HG03135 (cell line): ENCODE measurements at regions not wholly inside any gene's neighbourhood (a gene's known extent, or its start where the extent isn't known, plus 50 kb on each side); places are given as distances from the start of the nearest gene placed in this dataset.
"Not testable (repeated sequence)": the region's sequence is repeated elsewhere in the genome, so short reads cannot be mapped to it uniquely, and the experiment has no call there.

ENCODE experiments used
- ATAC-seq: cut with Tn5 transposase; IDR thresholded peaks from one replicate; pipeline ENCODE4 v1.9.1; 2021; ENCODE audit warnings: mild to moderate bottlenecking, moderate library complexity; ENCODE audit not compliant: unreplicated experiment

DNA sequence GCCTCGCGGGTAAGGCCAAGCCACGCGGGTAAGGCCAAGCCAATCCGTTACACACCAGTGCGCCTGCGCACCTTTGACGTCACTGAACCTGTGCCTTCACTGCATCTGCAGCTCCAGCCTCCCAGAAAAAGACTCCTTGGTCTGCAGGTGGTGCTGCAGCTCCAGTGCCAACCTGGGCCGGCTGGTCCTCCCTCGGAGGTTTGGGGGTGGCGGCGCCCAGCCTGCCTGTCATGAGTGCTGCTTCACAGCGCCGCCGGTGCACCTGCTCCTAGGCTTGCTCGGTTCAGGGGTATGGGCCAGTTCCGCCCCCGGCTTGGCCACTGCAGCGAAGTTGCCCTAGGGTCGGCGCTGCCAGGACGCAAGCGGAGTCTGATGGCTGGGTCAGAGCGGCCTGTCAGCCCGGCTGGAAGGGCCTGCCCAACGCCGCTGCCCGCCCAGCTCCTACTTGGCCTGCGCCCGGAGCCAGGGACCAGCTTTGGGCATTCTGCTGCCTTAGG, 146.6 kb downstream of the USP22 start:
- no peak for ATAC-seq

DNA sequence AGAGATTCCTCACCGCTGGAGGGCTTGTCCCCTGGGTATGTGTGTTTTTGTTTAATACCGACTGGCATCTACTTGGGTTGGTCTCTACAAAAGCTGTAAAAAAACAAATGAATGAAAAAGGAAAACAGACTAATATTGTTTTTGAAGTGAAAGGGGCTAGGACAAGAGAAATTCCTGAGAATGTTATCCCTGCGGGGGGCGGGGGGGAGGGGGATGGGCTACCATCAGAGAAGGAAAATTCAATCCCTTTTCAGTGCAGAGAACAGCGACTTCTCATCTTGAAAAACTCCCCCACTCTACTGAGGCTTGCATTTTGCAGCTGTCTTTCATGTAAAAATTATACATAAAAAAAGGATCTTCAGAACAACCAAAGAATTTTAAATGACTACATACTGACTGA, 144.1 kb downstream of the USP22 start:
- ATAC-seq: not testable (repeated sequence)

DNA sequence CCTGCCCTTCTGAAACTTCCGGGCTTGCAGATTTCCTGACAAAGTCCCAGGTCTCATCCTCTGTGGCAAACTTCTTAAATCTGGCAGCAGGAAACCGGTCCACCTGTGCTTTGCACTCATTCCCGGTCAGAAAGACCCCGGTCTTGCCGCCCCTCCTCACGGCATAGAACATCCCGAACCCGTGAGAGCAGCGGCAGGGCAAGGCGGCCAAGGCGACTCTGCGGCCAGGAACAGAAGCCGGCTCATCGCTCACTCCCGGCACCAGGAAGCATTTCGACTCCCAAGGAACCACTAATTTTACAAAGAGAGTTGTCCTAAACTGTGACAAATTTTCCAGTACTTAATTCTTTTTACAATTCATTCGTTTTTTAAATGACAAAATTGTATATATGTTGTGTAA, 140.3 kb downstream of the USP22 start:
- ATAC-seq: not testable (repeated sequence)

DNA sequence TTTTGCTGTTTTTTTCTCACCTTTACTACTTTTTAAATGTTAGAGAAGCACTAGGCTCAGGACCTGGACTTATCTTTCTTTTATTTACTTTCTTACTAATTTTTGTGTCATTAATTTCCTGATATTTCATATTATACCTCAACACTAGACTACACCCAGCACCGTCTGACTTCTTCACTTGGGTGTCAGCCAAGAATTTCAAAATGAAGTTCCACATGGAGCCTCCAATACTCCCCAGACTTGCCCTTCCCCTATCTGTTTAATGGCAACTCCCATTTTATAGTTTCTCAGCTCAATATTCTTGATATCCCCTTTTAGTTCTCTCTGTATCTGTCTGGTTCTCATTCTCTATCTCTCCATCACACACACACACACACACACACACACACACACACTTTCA, 139.3 kb downstream of the USP22 start:
- ATAC-seq: not testable (repeated sequence)

DNA sequence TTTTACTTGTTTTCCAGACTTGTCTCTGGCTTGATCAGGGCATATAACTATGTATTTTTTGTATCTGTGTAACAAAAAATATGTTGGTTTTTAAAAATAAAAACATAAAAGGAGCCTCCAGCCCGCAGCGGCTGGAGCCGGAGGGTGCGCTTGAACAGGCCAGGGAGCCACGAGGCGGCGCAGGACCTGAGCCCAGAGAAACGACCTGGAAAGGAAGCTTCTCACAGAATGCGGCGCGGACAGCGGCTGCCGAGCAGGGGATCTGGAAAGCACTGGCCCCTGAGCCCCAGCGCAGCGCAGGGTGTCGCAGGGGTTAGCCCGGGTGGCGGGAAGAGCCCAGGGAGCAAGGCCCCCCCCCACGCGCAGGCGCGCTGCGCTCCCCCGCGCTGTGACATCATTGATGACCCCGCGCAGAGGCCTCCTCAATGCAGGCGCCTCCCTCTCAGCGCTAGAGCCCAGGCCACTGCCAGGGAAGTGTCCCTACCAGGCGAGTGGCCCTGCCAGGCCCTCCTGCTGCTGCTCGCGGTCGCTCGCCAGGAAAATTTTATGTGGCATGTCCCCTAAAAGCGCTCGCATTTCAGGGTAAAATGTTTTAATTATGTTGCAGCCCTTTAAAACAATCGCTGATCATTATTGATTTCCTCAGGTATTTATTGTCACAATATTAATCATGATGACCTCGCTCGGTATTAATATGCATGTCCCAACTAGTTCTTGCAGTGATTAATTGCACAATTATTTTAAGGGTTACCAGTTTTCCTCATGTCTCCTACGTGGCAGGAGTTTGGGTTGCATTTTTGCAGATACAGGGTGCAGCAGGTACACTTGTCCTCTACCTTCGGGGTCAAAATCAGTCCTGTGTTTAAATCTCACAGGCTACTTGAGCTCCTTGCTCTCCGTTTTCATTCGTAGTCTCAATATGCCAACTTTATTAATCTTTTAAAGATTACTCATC, 134.2 kb downstream of the USP22 start:
- ATAC-seq: peak; percentile 84

DNA sequence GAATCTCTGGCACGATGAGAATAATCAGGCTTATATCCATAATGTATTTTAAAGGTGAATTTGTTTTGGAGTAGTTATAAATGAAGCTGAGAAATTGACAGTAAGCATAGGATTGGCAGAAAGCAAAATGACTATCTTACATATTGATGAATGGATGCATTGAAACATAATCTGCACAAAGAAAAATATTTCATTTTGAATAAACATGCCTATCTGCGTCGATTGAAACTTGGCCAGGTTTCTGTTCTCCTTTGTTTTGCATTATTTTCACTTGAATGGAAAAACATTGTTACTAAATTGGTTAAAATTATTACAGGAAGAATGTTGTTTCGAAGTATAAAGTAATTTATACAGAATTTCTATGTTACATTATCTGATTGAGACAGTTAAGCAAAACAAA, 128.2 kb downstream of the USP22 start:
- no peak for ATAC-seq

DNA sequence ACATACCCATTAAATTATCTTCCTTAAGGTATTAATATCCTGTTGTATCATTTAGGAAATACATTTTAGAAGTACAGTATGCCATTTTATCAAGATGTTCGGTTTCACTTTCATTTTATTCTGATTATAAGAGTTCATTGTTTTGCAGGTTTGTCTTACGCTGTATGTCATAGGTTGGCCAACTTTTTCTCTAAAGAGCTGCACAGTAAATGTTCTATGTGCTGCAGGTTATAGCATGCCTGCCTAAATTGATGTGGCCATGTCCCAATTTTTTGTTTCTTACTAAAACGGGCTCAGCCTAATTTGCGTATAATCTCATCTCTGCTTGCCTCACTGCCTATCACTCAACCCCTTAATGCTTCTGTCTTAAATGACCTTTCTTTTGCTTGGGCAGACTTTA, 126.4 kb downstream of the USP22 start:
- ATAC-seq: no peak

DNA sequence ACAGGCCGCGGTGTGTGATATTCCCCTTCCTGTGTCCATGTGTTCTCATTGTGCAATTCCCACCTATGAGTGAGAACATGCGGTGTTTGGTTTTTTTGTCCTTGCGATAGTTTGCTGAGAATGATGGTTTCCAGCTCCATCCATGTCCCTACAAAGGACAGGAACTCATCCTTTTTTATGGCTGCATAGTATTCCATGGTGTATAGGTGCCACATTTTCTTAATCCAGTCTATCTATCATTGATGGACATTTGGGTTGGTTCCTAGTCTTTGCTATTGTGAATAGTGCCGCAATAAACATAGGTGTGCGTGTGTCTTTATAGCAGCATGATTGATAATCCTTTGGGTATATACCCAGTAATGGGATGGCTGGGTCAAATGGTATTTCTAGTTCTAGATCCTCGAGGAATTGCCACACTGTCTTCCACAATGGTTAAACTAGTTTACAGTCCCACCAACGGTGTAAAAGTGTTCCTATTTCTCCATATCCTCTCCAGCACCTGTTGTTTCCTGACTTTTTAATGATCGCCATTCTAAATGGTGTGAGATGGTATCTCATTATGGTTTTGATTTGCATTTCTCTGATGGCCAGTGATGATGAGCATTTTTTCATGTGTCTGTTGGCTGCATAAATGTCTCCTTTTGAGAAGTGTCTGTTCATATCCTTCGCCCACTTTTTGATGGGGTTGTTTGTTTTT, 125.1 kb downstream of the USP22 start:
- not testable (repeated sequence) for ATAC-seq

DNA sequence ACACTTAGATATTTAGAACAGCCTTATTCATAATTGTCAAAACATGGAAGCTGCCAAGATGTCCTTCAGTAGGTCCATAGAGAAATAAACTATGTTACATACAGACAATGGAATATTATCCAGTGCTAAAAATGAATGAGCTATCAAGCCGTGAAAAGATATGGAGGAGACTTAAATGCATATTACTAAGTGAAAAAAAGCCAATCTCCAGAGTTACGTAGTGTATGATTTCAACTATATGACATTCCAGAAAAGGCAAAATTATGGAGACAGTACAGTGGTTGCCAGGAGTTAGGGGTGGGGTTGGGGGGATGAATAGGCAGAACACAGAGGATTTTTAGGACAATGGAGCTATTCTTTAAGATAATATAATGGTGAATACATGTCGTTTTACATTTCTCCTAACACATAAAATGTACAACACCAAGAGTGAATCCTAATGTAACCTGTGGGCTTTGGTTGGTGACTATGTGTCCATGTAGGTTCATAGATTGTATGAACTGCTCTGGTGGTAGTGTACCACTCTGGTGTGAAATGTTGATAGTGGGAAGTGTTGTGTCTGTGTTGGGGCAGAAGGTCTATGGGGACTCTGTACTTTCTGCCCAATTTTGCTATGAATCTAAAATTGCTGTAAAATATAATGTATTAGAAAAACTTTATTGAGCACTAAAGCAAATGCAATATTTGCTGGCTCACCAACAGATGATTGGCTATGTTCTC, 122.6 kb downstream of the USP22 start:
- ATAC-seq: no peak

DNA sequence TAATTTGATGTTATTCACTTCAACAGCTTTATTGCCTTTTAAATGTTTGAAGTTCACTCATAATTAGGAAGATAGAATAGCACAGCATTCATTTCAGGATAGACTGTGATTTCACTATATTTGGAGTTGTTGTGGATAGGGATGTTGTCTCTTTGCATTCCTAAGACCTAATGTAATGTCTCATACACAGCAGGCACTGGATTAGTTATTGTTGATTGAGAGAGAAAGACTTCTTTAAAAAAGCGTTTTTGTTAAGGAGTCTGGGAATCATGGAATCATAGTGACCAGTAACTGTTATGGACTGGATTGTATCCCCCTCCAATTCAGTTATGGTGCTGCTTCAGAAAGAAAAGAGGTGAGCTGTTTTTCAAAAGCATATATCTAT, 122.0 kb downstream of the USP22 start:
- ATAC-seq: no peak

DNA sequence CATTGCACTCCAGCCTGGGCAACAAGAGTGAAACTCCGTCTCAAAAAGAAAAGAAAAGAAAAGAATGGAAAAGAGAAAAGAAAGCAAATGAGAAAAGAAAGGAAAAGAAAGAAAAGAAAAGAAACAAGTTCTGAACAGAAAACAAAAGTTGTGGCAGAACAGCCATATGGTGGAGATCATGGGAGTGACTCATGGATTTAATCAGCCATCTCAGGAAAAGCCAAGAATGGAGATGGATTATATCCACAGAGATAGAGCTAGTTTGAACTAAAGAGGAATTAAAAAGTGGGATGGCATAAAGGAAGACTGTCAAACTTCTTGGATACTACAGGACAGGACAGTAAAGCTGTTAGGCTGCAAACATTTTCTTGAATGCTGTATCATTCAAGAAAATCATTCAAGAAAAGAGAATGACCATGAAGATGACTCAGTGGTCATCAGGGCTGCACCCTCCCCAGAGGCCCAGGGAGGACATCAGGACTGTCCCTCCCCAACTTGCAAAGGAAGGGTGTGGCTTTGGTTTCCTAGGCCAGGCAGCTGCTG, 120.6 kb downstream of the USP22 start:
- no peak for ATAC-seq

DNA sequence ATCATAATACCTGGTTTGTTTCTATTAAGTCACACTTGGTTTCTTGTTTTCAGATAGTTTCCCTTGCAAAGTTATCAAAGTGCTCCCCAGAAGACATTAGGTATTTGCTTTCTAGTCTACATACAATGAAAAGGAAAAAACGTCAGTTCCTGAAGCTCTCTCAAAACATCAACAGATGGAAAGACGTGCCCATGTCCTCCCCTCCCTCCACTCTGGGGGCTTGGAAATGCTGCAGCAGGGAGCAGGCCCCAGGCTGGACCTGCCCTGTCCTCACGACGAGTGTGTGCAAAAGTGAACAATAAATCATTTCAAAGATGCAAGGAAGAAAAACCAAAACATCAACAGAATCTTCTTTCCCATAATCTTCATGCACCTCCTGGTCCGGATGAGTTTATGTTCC, 118.5 kb downstream of the USP22 start:
- no peak for ATAC-seq

DNA sequence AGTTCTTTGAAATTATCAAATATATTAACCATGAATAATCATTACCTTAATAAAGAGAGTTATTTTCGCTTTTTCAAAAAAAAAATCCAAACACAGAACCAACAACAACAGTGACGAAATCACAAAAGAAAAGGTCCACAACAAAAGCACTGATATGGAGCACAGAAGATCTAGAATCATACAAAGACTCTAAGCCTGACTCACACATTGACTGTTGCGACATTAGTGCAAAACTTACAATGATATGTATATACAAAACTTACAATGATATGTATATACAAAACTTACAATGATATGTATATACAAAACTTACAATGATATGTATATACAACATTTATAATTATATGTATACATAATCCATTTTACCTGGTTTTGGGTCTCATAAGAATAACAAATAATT, 117.7 kb downstream of the USP22 start:
- ATAC-seq: no peak

DNA sequence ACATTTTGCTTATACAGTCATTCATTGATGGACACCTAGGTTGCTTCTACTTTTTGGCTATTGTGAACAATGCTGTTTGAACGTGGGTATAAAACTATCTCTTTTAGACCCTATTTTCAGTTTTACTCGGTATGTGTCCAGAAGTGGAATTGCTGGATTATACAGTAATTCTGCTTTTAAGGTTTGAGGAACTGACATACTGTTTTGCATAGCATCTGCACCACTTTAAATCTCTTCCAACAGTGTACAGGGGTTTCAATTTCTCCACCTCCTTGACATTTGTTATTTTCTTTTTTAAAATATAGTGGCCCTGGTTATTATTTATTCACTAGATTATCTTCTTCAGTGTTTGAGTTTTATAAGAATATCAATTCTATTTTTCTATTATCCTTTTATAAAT, 116.9 kb downstream of the USP22 start:
- no peak for ATAC-seq

DNA sequence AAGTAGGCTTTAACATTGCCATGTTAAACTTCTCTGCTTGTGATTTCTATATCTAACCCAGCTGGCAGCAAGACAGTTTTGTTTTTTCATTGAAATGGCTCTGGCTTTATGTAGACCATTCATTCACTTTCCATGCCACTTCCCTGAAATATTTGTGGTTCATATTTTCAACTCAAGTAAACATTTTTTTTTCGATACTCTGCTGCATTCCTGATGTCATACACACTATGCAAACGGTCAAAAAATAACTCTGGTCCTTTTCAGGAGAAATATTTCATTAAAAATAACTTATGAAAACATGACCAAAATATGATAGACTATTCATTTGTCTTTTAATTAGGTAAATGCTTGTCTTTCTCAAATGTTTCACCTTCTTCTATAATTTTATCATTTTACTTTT, 116.3 kb downstream of the USP22 start:
- no peak for ATAC-seq

DNA sequence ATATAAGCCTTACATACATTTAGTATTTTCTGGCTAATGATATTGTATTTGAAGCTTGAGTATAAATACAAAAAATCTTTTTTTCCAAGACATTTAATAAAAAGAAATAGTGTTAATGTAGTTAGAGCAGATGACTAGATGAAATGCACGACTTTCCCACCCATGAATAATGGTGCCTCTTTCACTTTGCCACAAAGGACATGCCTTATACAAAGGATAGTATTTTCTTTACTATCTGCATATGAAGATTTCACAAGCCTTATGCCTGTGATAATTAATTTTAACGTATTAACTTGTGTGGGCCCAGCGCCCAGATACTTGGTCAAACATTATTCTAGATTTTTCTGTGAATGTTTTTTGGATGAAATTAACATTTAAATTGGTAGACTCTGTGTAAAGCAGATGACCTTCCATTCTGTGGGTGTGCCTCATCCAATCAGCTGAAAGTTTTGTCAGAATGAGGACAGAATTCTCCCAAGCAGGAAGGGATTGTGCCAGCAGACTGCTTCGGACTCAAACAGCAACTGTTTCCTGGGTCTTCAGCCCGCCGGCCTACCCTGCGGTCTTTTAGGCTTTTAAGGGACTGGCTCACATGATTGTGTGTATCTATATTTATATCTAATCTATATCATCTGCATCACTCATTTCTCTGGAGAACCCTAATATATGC, 115.4 kb downstream of the USP22 start:
- no peak for ATAC-seq

DNA sequence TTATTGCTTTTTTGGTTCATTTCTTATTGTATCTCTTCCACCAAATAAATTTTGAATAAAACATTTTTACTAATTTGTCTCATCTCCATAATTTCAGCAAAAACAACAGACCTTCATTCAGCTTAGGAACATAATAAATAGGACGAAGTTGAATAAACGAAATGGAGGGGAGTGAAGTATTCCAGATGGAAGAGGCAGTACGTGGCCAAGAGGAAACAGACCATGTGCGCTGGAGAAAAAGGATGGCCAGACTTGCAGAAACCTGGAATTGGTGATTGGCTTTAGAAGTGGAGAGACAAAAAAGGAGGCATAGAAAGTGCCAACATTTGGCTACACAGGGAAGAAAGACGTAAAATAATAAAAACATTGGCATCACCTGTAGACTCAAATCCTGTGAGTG, 113.5 kb downstream of the USP22 start:
- ATAC-seq: no peak

DNA sequence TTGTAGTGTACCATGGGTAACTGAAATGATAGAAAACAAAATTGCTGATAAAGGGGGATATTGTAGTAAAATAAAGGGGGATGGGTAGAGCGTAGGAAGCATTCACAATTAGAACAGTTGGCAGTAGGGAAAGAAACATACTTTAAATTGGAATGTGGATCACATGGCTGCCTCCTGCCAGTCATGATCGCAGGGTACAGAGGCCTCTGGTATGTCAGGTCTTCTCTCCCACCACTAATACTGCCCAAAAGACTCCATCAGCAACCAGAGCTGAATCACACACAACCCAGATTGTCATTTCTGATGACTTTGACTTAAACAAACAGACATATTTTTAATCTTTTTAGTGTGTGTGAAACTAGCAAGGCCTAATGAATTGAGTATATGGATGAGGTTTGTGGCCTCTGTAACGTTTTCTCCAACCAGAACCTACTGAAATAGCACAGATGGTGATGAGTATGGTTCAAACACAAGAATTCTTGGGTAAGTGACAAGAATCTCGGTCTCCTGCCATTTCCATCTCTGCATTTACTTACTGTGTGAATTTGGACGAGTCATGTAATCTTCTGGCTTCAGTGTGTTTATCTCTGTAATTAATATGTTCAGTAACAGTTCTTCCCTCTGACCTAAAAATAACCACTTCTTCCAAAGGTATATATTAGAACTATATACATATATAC, 112.6 kb downstream of the USP22 start:
- ATAC-seq: no peak

DNA sequence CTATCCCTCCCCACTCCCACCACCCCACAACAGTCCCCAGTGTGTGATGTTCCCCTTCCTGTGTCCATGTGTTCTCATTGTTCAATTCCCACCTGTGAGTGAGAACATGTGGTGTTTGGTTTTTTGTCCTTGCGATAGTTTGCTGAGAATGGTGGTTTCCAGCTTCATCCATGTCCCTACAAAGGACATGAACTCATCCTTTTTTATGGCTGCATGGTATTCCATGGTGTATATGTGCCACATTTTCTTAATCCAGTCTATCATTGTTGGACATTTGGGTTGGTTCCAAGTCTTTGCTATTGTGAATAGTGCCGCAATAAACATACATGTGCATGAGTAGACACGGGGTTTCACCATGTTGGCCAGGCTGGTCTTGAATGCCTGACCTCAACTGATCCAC, 109.8 kb downstream of the USP22 start:
- not testable (repeated sequence) for ATAC-seq

DNA sequence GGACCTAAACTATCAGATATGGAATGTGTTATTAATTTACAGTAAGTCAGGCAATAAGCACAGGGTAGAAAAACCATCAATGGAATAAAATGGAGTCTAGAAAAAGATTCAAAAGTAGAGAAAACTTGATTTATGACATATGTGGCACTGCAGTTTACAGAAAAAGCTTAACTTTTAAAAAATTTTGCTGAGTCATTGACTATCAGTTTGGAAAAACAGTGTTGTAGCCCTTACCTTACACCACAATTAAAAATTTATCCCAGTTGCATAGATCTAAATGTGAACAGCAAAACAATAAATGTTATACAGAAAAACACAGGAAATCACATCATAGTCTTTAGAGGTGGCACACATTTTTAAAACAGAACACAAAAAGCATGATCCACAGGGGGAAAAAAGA, 108.5 kb downstream of the USP22 start:
- no peak for ATAC-seq
